HG02938 (cell line): ENCODE measurements at regions not wholly inside any gene's neighbourhood (a gene's known extent, or its start where the extent isn't known, plus 50 kb on each side); places are given as distances from the start of the nearest gene placed in this dataset.

Source experiments
- ATAC-seq: cut with Tn5 transposase; IDR thresholded peaks from one replicate; pipeline ENCODE4 v1.9.1; 2021; ENCODE audit warnings: mild to moderate bottlenecking, moderate library complexity; ENCODE audit not compliant: unreplicated experiment

- no peak for ATAC-seq
Observed at GRCh38 chrX:17931855-17932254, 70.8 kb upstream of the RAI2 start.

GRCh38 chrX:17930850-17931249 is 69.8 kb upstream of the RAI2 start:
- ATAC-seq: no peak

- peak; percentile 52 for ATAC-seq
Observed at GRCh38 chrX:17923546-17923945, 62.4 kb upstream of the RAI2 start.

GRCh38 chrX:17922303-17922702 is 61.2 kb upstream of the RAI2 start:
- no peak for ATAC-seq

GRCh38 chrX:17919896-17920446 is 58.9 kb upstream of the RAI2 start:
- ATAC-seq: no peak

GRCh38 chrX:17917945-17918577 is 57.0 kb upstream of the RAI2 start:
- ATAC-seq: no peak

GRCh38 chrX:17913801-17914200 is 52.7 kb upstream of the RAI2 start:
- no peak for ATAC-seq
